G401 (cell line): ENCODE measurements at regions not wholly inside any gene's neighbourhood (a gene's known extent, or its start where the extent isn't known, plus 50 kb on each side); places are given as distances from the start of the nearest gene placed in this dataset.

Source experiments
- DNase-seq: peaks from one replicate; pipeline ENCODE4 v3.0.0-alpha.2; 2015; ENCODE audit warnings: low spot score
- in situ Hi-C: cut with HindIII; loops from 2 replicates; pipeline ENCODE4 v1.10.0; 2016; ENCODE audit warnings: low sequenced_read_pairs, mixed read lengths

DNA sequence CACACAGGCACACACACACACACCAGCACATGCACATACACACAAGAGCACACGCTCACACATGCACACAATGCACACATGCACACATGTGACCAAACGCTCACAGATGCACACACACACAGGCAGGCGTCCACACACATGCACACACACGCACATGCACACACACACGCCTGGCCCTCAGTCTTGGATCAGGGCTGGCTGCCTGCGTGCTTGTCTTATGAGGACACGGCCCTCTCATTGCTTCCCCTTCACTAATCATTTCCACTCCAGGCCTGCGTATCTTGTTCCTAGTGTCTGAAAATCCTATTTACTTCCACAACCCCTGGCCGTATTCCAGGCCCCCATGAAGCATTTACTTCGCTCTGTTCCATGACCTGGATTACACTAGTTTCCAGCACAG lies 740.5 kb downstream of the BRD1 start:
- in situ Hi-C loops = no loop called here
- peak; percentile 12 for DNase-seq

DNA sequence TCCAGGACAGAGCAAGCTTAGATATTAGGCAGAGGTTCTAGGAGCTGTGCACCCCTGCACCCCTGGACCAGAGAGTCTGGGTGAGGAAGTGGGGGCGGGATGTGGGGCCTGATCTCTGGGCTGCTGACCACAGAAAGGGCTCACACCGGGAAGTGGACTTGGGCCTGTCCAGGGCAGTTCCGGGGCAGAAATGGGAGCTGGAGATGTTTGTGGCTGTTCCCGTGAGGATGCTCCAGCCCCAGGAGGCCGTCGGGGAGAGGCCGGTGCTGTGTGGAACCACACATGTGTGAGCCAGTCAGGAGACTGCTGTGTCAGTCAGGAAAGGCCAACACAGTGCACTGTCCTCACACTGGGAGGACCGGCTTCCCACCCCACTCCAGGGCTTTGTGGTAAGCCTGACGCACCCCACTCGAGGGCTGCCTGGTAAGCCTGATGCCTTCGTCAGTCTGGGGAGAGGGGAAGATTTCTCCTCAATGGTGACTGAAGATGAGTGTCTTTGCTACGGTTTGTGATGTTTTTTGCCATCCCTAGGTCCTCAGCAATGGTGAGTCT lies 741.0 kb downstream of the BRD1 start:
- in situ Hi-C loops = no loop called here
- no peak for DNase-seq

DNA sequence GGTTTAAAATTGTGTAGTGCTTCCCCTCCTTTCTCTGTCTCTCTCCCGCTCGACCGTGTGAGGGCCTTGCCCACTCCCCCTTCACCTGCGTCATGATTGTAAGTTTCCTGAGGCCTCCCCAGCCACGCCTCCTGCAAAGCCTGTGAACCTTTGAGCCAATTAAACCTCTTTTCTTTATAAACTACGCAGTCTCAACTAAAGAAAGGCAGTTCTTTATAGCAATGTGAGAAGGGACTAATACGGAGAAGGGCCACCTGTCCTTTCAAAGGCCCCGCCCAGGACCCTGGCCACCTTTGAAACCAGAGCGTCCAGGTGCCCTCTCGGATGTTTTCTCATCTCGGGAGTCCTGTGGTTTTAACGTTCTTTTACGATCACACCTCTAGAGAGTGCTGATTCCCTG lies 741.5 kb downstream of the BRD1 start:
- no peak for DNase-seq
- in situ Hi-C loops = no loop called here

DNA sequence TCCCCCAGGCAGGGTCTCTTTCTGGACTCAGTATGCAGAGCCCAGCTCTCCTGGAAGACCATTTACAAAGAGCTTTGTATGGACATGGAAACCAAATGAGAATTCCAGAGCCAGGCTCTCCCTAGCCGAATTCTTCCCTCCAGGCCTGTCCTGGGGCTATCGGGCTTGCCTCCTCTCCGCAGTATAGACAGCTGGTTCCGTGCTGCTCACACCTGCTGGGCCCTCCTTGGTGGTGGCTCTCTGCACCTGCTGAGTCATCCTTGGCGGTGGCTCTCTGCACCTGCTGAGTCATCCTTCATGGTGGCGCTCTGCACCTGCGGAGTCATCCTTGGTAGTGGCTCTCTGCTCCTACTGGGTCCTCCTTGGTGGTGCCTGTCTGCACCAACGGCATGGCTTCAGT lies 743.5 kb downstream of the BRD1 start:
- in situ Hi-C loops = no loop called here
- DNase-seq = no peak

DNA sequence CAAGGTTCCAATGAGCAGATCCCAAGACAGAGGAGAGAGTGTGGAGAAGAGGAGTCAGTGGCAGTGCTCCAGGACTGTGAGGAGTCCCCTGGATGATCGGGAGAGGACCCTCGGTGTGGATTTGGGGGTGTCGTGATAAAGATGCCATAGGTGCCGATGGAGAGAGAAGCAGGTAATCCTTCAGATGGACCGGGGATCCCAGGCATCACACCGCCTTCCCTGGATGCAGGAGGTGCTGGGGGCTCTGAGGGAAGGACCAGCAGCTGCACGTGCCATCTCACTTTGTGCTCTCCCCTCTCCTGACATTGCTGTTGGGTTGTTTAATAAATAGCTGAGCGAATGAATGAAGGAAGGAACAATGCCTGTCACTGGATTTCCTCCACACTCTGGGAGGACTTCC lies 744.1 kb downstream of the BRD1 start:
- DNase-seq = no peak
- in situ Hi-C loops = no loop called here

DNA sequence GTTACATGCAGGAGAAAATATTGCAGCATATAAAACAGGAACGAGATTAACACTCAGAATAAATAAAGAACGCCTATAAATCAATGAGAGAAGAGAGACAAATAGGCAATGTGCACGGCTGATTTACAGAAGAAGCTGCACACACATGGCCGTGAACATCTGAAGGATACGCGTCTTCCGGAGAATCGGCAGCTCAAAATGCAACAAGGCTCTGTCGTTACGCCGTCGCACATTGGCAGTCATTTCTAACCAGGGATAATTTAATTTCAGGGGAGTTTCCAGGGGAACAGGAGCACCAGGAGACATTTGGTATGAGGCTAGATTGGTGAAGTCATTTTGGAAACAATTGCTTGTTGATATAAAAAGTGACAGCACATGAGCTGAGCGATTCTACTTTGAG lies 745.2 kb downstream of the BRD1 start:
- in situ Hi-C loops = no loop called here
- no peak for DNase-seq

DNA sequence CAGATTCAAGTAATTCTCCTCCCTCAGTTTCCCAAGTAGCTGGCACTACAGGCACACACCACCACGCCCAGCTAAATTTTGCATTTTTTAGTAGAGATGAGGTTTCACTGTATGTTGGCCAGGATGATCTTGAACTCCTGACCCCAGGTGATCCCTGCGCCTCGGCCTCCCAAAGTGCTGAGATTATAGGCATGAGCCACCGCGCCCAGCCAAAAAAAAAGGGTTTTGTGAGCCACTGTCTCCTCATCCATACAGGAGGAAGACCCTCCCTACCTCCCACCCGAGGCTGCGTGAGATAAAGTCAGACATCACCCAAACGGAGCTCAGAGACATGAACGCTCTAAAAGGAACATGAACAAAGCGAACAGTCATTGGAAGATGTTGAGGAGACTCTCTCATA lies 745.7 kb downstream of the BRD1 start:
- in situ Hi-C loops = no loop called here
- no peak for DNase-seq

DNA sequence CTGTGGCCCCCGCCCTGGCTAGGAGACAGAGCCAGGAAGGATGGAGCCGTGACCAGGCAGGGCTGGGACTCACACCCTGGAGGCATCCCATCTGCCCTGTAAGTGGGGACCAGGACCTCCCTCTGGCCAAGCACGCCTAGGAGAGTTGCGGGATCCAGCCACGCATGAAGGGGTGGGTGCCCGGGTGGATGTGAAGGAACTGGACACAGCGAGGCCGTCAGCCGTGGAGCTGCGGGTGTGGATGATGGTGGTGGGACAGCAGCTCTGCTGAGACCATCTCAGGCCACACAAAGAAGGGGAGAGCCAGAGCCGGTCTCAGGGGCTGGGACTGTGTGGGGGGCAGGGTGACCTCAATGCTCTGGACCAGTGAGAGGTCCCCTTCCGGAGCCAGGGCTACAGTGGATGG lies 746.4 kb downstream of the BRD1 start:
- in situ Hi-C loops = no loop called here

DNA sequence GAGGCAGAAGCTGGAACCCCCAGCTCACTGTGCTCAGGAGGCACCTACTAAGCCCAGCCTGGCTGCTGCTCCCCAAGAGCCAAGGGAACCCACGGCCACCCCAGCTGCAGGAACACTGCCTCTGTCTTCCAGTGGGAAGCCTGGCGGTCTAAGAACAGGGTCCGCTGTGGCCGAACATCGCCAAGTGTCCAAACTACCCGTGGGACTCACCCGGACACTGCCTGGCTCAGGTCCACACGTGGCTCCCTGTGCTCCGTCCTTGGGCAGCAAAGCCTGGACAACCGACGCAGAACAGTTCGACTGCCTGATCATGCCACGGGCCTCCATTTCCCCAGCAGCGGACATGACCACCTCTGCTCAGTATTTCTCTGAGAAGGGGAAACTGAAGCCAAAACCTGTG lies 747.0 kb downstream of the BRD1 start:
- in situ Hi-C loops = no loop called here
- DNase-seq = no peak

More for the DNA sequence above, 746.4 kb downstream of the BRD1 start:
- no peak for DNase-seq

DNA sequence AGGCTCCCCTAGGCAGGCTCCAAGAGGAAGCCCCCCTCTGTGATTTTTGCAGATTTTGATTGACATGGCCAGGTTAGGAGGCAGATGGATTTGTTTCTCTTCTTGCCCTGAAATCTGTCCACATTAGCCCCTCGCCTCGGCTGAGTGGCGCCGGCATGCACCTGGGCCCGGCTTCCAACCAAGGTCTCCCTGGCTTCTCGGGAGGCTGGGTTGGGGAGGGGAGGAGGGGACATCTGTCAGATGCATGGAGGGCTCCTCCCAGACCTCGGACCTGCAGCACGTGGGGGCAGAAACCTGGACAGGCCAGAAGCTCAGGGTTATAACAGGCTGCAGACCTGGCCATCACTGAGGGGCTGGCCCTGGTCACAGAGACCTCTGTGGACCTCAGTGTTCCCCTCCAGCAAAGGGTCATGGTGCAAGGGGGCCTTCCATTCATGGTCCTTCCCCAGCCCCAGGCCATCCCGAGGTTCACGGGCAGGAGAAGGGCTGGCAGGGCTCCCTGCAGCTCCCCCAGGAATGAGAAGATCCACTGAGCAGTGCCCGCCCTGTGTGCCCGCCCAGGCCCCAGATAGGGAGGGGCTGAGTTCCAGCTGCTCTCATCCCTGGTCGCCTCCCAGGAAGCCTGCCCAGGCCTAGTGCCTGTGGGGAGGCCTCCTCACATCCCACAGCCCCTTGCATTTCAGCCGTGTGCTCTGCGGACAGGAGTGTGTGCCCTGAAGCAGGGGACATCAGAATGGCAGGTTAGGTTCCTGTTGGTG lies 747.8 kb downstream of the BRD1 start:
- in situ Hi-C loops = no loop called here
- no peak for DNase-seq

DNA sequence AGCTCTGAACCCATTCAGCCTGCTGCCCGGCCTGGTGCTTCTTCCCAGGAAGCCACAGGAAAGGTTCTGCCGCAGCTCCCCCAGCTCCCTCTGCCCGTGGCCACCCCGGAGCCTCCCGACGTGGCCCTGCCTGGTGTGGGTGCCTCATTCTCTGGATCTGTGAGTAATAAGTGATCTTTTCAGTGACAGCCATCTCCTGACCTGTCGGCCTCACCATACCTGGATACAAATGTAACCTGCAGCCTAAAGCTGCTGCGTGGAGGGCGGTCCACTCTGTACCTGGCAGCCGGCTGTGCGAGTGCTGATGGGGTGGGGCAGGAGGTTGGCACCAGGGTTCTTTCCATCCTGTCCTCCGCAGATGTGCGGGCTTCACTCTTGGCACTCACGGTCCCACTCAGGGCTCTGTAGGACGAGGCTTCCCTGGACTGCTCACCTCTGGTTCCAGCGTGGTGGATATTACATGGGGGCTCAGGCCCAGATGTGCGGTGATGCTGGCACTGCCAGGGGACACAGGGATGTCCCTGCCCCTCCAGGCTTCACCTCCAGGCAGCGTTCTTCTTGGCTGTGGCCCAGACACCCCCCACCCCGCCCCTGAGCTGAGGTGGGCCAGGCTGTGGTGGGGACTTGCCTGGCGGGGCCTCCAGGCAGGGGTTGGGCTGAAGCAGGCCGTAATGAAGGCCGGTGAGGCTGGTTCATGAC lies 748.5 kb downstream of the BRD1 start:
- in situ Hi-C loops = no loop called here
- no peak for DNase-seq

DNA sequence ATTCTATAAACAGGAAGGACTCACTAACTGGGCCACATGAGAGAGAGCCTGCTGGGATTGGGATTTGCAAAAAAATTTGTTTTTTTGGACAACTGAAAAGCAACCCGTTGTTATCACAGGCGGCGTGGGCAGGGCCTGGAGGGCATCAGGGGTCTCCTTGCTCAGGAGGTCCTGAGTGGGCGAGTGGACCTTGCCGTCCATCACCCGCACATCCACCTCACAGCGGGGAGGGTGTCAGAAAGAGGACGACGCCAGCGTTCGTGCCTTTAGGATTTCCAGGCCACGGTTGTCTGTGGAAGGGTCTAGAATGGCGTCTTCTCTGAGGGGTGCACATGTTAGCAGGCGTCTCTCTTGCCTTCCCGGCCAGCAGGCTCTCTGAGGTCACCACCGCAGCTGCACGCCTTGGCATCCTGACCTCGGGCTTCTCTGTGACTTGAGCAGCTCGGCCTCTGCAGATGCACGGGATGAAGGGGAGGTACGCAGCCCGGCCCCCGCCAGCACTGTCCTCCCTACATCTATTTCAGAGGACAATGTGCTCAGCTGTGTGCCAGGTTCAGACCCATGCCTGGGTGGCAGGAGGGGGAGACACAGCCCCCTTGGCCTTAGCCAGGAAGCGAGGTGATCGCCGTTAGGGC lies 749.5 kb downstream of the BRD1 start:
- DNase-seq = no peak
- in situ Hi-C loops = no loop called here

DNA sequence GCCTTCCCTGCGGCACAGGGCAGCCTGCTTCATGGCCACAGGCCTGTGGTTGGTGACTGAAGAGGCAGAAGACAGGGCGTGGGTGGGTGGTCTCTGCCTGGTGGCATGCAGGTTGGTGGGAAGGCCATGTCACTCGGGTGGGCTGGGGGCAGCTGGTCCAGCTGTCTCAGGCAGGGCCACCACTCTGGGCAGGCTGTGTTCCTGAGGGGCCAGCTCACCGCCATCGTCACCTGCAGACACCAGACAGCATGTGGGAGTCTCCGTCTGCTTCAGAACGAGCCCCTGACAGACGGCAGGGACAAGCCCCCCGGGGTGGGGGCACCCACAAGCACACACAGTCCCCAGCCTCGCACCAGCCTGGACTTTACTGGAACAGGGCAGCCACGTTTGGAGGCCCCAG lies 750.1 kb downstream of the BRD1 start:
- DNase-seq = no peak
- in situ Hi-C loops = no loop called here

DNA sequence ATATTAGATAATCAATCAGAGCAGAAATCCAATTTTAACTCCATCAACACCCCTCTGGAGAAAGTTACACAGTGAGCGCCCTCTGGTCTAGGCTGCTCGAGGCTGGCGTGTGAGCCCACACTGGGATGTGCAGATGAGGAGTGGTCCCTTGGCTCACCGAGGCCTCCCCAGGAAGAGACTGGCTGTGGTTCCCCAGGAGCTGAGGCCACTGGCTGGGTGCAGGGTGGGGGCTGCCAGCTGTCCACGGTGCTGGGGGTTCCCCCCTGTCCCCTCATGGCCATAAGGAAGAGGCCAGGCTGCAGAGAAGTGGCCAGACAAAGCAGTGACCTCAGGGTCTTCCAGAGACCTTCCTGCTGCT lies 750.7 kb downstream of the BRD1 start:
- in situ Hi-C loops = no loop called here
- no peak for DNase-seq

DNA sequence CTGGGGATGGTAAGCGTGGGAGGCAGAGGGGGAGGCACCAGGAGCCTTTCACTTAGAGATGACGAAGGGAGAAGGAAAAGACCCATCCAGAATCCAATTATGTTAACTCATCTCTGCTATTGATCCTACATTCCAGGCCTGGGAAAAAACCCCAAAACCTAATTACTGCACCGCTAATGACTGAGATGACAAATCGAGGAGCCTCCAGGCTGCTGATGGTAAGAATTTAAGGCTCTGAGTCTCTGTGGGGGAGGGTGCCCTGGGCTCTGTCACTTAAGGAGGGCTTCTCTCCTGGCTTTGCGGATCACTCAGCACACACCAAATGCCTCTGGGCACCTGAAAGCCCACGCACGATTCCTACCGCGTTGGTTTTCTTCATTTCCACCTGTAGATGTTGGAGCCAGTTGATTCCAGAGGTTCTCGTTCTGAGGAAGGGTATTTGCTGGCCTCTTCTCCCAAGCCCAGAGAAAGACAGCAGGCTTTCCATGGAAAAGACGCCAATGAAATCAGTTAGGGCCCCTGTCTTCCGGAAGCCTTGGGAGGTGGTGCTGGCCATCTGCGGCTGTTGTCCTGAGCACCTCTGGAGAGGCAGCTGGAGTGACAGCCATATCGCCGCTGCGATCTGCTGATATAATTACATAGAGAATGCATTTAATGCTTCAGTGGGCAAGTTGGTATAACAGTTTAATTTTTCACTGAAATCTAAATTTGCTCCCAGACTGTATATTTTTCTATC lies 751.2 kb downstream of the BRD1 start:
- in situ Hi-C loops = no loop called here
- no peak for DNase-seq

DNA sequence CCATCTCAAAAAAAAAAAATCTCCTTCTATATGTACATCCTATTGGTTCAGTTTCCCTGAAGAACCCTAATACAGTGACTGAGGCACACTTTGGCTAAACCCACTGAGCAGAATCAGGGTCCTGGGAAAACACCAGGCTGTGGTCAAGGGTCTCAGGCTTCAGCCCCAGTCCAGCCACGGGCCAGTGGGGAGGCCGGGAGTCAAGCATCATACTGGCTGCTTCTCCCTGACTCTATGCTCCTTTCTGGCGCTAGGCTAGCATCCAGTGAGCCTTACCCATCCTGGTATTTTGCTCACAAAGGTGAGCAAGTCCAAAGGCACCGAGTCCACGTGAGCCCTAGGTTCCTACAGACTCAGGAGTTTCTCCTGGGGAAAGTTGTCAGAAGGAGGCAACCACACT lies 752.5 kb downstream of the BRD1 start:
- DNase-seq = no peak
- in situ Hi-C loops = no loop called here

DNA sequence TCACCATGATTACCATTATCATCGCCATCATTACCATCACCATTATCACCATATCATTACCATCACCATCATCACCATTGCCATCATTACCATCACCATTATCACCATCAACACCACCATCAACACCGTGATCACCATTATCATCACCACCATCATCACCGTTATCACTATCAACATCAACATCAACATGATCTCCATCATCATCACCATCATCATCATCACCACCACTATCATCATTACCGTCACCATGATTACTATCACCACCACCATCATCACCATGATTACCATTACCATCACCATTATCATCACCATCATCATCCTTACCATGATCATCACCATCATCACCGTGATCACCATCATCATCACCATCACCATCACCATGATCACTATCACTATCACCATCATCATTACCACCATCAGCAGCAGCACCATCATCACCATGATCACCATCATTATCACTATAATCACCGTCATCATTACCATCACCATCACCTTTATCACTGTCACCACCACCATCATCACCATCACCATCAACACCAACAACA lies 753.7 kb downstream of the BRD1 start:
- DNase-seq = no peak
- in situ Hi-C loops = no loop called here

DNA sequence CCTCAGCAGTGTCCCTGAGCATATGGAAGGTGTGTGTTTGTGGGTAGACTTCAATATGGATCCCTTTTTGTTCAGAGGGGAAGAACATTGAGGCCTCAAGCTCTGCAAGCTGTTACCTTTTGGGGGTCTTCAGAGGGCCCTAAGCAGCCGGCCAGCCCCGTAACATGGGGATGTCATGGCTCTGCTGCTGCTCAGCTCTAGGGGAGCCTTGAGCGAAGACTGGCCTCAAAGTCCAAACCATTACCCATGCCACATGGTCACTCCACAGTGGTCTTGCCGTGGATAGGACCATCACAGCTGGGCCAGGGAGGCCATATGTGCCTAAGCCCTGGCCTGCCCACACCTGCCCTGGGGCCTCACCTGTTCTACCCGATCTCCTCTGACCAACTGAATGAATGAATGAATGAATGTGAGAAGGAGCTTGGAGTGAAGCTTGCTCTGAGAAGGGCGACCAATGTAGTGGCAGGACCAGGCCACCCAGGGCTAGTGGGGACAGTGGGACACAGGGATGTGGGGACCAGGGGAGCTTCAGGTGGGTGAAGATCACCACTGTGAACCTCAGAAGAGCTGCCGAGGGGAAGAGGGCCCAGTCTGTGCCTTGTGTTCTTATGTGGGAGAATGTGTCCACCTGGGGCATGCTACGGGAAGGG lies 754.6 kb downstream of the BRD1 start:
- DNase-seq = no peak
- in situ Hi-C loops = no loop called here

DNA sequence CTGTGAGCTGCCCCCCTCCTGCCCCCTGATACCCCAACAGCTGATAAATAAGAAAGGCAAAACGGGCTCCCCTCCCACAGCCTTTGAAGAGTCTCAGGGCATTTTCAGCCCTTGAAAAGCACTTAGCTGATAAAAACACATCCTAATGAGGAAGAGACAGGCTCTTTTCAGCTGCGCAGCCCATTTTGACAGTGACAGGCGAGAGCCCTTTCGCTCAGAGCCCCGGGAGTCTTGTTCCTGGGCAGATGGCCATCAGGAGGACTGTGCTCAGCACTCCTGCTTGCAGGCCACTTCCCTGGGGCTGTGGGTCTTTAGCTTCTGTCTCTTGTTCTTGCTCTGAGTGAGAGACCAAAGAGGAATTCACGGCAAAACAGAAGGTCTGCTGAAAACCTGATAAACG lies 757.2 kb downstream of the BRD1 start:
- DNase-seq = no peak

More for the DNA sequence above, 757.2 kb downstream of the BRD1 start:
- in situ Hi-C loops = no loop called here
